Neural crest cell (in vitro differentiated cells): ENCODE measurements at regions not wholly inside any gene's neighbourhood (a gene's known extent, or its start where the extent isn't known, plus 50 kb on each side); places are given as distances from the start of the nearest gene placed in this dataset.
"Not testable (repeated sequence)": the region's sequence is repeated elsewhere in the genome, so short reads cannot be mapped to it uniquely, and the experiment has no call there.

ENCODE experiments used
- DNase-seq: peaks from one replicate; pipeline ENCODE4 v3.0.0; 2021; ENCODE audit warnings: low read depth, mixed read lengths, low spot score
- H3K27ac Mint-ChIP-seq: one replicate; pipeline ENCODE4 v1.8.0; 2021; ENCODE audit warnings: mild to moderate bottlenecking, mixed read lengths; ENCODE audit not compliant: unreplicated experiment
- H3K27me3 Mint-ChIP-seq: 2 replicates; pipeline ENCODE4 v1.8.0; 2021; ENCODE audit warnings: low read depth, mild to moderate bottlenecking, mixed read lengths
- H3K36me3 Mint-ChIP-seq: 2 replicates; pipeline ENCODE4 v1.8.0; 2021; ENCODE audit warnings: low read depth, mild to moderate bottlenecking, mixed read lengths
- H3K4me1 Mint-ChIP-seq: 2 replicates; pipeline ENCODE4 v1.8.0; 2021; ENCODE audit warnings: mixed read lengths
- H3K4me3 Mint-ChIP-seq: one replicate; pipeline ENCODE4 v1.8.0; 2021; ENCODE audit warnings: mild to moderate bottlenecking, mixed read lengths
- H3K9me3 Mint-ChIP-seq: 2 replicates; pipeline ENCODE4 v1.8.0; 2021; ENCODE audit warnings: mixed read lengths
- CTCF ChIP-seq: fragments of 200-600 bp; sonication (generic); conservative IDR thresholded peaks from 2 replicates; pipeline ENCODE4 v1.5.0; 2021; ENCODE audit warnings: antibody characterized with exemption, mild to moderate bottlenecking

DNA sequence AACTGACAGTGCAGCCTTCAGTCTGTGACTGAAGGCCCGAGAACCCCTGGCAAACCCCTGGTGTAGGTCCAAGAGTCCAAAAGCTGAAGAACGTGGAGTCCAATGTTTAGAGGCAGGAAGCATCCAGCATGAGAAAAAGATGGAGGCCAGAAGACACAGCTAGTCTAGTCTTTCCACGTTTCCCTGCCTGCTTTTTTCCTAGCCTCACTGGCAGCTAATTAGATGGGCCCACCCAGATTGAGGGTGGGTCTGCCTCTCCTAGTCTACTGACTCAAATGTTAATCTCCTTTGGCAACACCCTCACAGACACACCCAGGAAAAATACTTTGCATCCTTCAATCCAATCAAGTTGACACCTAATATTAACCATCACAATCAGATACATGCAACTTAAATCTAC lies 87.8 kb downstream of the TENT5D start:
- not testable (repeated sequence) for H3K27ac Mint-ChIP-seq, DNase-seq, H3K4me1 Mint-ChIP-seq, H3K27me3 Mint-ChIP-seq, H3K36me3 Mint-ChIP-seq, H3K4me3 Mint-ChIP-seq
- H3K9me3 Mint-ChIP-seq: peaks cover 15% of the 10 kb centered on the region

DNA sequence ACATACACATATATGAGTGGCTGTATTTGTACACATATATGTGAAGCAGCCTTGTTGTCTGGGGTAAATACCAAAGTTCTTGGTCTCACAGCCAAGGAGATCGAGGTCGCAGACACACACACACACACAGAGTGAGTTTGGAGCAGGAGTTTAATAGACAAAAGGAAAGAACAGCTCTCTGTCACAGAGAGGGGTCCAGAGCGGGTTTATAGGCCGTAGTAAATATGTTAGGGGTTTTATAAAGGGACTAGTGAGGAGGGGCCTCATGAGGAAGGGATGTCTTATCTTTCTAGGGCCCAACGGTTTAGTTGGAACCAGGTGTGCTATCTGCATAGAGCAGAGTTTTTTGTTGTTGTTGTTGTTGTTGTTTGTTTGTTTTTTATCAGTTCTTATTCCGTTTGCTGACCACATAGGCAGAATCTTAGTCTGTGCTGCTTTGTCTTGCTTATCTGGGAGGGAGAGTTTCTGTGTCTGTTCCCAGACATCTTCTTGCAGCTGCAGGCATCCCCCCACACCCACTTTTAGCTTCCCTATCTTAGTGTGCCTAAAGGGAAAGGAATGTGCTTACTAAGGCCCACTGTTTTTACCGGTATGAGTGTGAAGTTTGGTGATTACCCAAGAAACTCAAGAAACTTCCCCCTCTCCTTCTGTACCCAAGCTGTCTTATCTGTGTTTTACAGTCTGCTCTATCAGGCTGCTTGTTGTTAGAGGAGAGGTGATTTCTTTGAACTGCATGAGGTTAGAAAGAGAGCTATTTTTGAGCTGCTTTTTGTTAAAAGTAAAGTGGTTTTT lies 91.9 kb downstream of the TENT5D start:
- Mint-ChIP-seq H3K9me3 (peaks cover 6% of the 10 kb centered on the region), H3K4me3 (no peak overlapping the region), H3K4me1 (no peaks in the 10 kb centered on the region), H3K27me3 (no peaks in the 10 kb centered on the region), H3K36me3 (peaks cover 2% of the 10 kb centered on the region), H3K27ac (no peak overlapping the region)
- DNase-seq: no peak
- TF ChIP-seq CTCF: no peak

GRCh38 chrX:80512924-80513323 lies 92.7 kb downstream of the TENT5D start:
- Mint-ChIP-seq H3K27me3 (no peaks in the 10 kb centered on the region), H3K9me3 (peaks cover 9% of the 10 kb centered on the region), H3K4me1 (no peaks in the 10 kb centered on the region), H3K36me3 (no peaks in the 10 kb centered on the region), H3K27ac (no peak overlapping the region), H3K4me3 (no peak overlapping the region)
- no peak for DNase-seq
- no peak for TF ChIP-seq CTCF

GRCh38 chrX:80513625-80514024 lies 93.4 kb downstream of the TENT5D start:
- DNase-seq: no peak
- no peak overlapping the region for H3K4me3 Mint-ChIP-seq
- no peaks in the 10 kb centered on the region for H3K27me3 Mint-ChIP-seq
- H3K27ac Mint-ChIP-seq: no peak overlapping the region
- H3K36me3 Mint-ChIP-seq: no peaks in the 10 kb centered on the region
- no peak for TF ChIP-seq CTCF
- H3K4me1 Mint-ChIP-seq: no peaks in the 10 kb centered on the region
- peaks cover 15% of the 10 kb centered on the region for H3K9me3 Mint-ChIP-seq

DNA sequence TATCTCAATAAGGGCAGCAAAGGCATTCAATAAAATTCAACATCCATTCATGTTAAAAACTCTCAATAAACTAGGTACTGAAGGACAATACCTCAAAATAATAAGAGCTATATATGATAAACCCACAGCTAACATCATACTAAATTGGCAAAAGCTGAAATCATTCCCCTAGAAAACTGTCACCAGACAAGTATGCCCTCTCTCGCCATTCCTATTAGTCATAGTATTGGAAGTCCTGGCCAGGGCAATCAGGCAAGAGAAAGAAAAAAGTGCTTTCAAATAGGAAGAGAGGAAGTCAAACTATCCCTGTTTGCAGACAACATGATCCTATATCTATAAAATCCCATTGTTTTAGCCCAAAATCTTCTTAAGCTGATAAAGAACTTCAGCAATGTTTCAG lies 116.8 kb downstream of the TENT5D start:
- Mint-ChIP-seq H3K9me3 (peaks cover 23% of the 10 kb centered on the region), H3K27ac (no peak overlapping the region), H3K4me3 (no peak overlapping the region), H3K4me1 (no peaks in the 10 kb centered on the region), H3K27me3 (no peaks in the 10 kb centered on the region), H3K36me3 (peaks cover 12% of the 10 kb centered on the region)
- no peak for TF ChIP-seq CTCF
- no peak for DNase-seq

DNA sequence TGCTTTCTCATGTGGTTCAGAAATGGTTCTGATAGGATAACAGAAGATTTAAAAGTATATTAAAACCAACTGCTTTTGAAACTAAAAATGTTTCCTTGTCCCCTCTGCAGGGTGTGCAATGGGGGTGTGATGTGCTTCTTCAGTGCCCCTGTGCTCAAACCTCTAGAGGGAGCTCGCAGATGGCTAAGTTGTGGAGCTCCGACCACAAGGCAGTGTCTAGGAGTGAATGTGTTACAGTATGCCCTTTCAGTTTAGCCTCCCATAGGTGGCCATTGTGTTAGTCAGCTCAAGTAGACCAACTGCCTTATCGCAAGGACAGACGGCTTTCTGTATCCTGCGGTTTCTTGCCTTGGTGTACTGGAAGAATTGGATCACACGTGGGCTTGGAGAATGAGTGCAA lies 130.5 kb downstream of the TENT5D start:
- TF ChIP-seq CTCF: no peak
- no peak for DNase-seq
- peaks cover 9% of the 10 kb centered on the region for H3K9me3 Mint-ChIP-seq
- H3K36me3 Mint-ChIP-seq: peaks cover 3% of the 10 kb centered on the region
- H3K4me3 Mint-ChIP-seq: no peak overlapping the region
- no peaks in the 10 kb centered on the region for H3K4me1 Mint-ChIP-seq
- H3K27ac Mint-ChIP-seq: no peak overlapping the region
- H3K27me3 Mint-ChIP-seq: no peaks in the 10 kb centered on the region
